Central memory CD8-positive, alpha-beta T cell (primary cell): ENCODE measurements at regions not wholly inside any gene's neighbourhood (a gene's known extent, or its start where the extent isn't known, plus 50 kb on each side); places are given as distances from the start of the nearest gene placed in this dataset.

Experiments
- ATAC-seq: fragments of 150-1000 bp; cut with Tn5 transposase; replicated peaks from 2 replicates; pipeline ENCODE4 v1.10.0; 2022; ENCODE audit warnings: mild to moderate bottlenecking, moderate FRiP score, moderate number of reproducible peaks; ENCODE audit not compliant: poor library complexity, severe bottlenecking; ENCODE audit errors: extremely low read depth
- DNase-seq, 2 donors: peaks; one replicate each; pipeline ENCODE4 v3.0.0; 2021; ENCODE audit warnings: low spot score in 2 of 2
- H3K27ac Mint-ChIP-seq: one replicate; pipeline ENCODE4 v1.8.0; 2022; ENCODE audit warnings: low read depth, mild to moderate bottlenecking, moderate library complexity, mixed read lengths
- H3K27me3 Mint-ChIP-seq: one replicate; pipeline ENCODE4 v1.8.0; 2022; ENCODE audit warnings: mixed read lengths
- H3K36me3 Mint-ChIP-seq: one replicate; pipeline ENCODE4 v1.8.0; 2022; ENCODE audit warnings: mild to moderate bottlenecking, moderate library complexity, mixed read lengths; ENCODE audit not compliant: insufficient read depth
- H3K4me1 Mint-ChIP-seq: one replicate; pipeline ENCODE4 v1.8.0; 2022; ENCODE audit warnings: mixed read lengths
- H3K4me3 Mint-ChIP-seq: one replicate; pipeline ENCODE4 v1.8.0; 2022; ENCODE audit warnings: mild to moderate bottlenecking, moderate library complexity, mixed read lengths
- H3K9me3 Mint-ChIP-seq: one replicate; pipeline ENCODE4 v1.8.0; 2022; ENCODE audit warnings: mixed read lengths

DNA sequence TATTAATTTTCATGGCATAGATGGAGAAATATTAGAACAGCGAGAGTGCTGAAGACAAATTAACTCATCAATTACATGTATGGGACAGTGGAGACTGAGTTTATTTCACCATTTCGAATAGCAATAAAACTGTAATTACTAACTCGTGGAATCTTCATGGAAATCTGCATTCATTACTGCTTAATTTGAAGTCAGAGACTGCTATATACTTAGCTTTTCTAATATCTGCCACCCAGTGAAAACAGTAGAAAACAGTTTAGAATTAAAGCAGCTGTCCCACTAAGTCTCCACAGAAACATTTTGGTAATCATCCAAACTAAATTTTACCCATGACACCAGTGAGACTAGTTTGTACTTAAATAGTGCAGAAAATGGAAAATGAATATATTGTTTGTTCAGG, 56.8 kb downstream of the IZUMO3 start:
- H3K9me3 Mint-ChIP-seq: peaks cover 27% of the 10 kb centered on the region

DNA sequence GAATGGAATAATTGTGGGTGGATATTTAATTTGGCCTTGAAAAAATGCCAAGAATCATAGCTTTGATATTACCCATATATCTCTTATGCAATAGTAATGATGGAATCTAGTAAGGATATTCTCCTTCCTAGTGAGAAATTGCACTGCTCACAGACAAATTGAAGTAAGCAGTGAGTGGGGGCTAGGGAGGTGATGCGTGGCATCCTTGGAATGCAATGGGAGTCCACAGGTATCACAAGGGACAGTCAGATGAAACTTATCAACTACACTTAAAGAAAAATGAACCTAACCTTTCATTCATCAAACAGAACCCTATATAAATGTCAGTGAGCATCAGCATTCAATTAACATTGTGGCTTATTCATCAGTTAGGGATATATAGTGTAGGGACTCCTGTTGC, 57.8 kb downstream of the IZUMO3 start:
- Mint-ChIP-seq H3K4me3 (no peak overlapping the region), H3K36me3 (no peaks in the 10 kb centered on the region), H3K27ac (no peak overlapping the region), H3K27me3 (no peaks in the 10 kb centered on the region), H3K4me1 (no peaks in the 10 kb centered on the region), H3K9me3 (peaks cover 20% of the 10 kb centered on the region)
- ATAC-seq (no peak), DNase-seq (no peak)

More for the DNA sequence above, 56.8 kb downstream of the IZUMO3 start:
- DNase-seq: no peak
- Mint-ChIP-seq H3K27me3 (no peaks in the 10 kb centered on the region), H3K4me3 (no peak overlapping the region), H3K36me3 (no peaks in the 10 kb centered on the region), H3K4me1 (no peaks in the 10 kb centered on the region), H3K27ac (no peak overlapping the region)
- ATAC-seq: no peak

DNA sequence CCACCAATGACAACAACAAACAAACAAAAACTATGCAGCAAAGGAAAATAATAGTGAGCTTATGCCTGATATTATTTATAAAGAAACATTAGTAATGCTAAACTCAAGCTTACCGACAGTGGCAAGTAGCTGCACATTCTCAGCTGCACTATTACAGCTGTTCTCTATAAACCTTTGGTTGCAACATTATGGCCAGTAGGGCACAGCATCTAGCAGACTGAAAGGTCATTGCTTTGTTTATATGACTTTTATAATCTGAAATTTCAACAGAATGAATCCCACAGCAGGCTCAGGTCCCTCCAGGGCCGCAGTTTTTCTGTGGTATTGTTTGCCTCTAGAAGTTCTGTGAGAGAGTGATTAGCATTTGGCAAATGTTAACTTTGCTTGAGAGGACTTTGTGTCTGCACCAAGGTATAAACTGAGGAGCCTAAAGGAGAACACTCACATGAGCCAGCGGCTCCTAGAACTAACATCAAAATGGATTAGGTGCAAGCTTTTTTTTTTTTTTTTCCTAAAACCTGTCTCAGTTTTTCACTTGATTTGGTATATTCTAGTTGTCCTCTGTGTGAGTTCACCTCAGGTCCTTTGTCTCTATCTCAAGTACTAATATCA, 58.3 kb downstream of the IZUMO3 start:
- Mint-ChIP-seq H3K4me1 (no peaks in the 10 kb centered on the region), H3K27me3 (no peaks in the 10 kb centered on the region), H3K27ac (no peak overlapping the region), H3K36me3 (no peaks in the 10 kb centered on the region), H3K9me3 (peaks cover 19% of the 10 kb centered on the region), H3K4me3 (no peak overlapping the region)
- no peak for ATAC-seq
- no peak for DNase-seq

DNA sequence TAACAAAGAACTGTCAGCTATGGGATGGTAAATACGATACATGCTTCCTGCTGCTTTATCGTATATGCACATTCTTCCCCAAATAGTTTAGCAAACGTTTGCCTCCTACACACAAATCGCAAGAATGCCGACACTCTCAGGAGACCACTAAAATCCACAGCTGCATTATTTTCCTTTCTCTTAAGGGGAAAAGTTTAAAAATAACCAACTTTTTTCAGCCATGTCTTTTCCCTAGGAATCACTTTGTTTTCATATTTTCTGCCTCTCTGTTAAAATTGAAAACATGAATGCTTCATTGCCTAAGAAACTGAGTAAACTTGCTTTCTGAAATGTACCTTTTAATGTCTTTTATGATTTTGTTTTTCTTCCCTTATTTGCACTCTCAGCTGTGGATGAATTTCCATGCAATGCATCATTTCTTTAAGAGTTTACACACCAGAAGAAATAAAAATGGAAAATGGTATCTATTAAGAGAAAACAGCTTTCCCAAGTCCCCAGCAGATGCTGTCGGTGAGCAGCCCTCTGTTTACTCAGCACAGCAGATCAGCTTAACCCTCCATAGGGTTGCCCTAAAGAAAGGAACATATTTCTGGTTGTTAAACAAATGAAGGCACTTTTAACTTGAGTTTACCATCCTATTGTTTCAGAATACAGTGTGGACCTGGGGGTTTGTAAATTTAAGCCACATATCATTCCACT, 66.2 kb downstream of the IZUMO3 start:
- H3K9me3 Mint-ChIP-seq: peaks cover 15% of the 10 kb centered on the region
- H3K27me3 Mint-ChIP-seq: no peaks in the 10 kb centered on the region
- H3K36me3 Mint-ChIP-seq: no peaks in the 10 kb centered on the region
- DNase-seq (no peak), ATAC-seq (no peak)
- H3K4me1 Mint-ChIP-seq: no peaks in the 10 kb centered on the region
- no peak overlapping the region for H3K4me3 Mint-ChIP-seq
- no peak overlapping the region for H3K27ac Mint-ChIP-seq

DNA sequence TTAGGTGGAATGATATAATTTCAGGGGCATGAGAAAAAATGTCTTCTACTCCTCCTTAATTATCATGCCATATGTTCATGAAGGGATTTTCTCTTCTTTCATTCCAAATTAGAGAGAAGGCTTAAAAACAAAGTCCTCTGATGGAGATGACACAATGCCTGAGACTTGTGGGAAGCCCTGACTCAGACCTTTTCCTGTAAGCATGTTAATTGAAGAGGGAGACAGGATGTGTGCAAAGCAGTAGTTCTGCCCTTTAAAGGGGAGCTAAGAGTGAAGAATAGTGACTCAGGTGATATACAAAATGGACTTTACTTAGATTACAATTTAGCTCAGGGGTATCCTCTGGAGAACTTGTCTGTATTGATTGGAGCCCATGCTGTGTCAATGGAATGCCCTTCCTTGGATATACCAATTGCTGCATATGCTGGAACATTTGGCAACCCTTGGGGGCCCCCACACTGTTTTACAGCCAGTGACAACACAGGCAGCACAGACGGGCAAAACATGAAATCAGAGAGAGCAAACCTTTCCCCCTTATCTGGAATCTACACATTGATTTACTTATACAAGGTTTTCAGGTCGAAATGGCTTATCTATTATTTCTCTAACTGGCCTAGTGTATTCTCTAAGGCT, 81.3 kb downstream of the IZUMO3 start:
- no peak overlapping the region for H3K4me3 Mint-ChIP-seq
- H3K4me1 Mint-ChIP-seq: no peaks in the 10 kb centered on the region
- peaks cover 6% of the 10 kb centered on the region for H3K9me3 Mint-ChIP-seq
- DNase-seq (no peak), ATAC-seq (no peak)
- H3K27me3 Mint-ChIP-seq: no peaks in the 10 kb centered on the region
- H3K27ac Mint-ChIP-seq: no peak overlapping the region
- H3K36me3 Mint-ChIP-seq: no peaks in the 10 kb centered on the region

DNA sequence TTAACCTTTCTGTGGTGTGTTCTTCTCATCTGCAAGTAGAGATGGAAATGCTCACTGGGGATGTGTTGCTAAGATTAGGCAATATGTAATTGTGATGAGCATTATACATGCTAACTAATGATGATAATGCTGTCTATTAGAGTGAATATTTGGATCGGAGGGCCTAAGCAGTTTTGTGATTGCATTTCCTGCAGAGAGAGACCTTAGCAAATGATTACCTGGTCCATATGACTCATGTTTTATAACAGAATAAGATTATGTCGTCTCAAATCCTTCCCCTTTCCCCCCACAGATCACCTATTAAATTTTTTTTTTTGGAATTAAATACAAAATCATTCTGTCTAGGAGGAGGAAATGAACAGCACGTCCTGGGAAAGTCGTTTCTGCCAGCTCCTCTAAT, 82.7 kb downstream of the IZUMO3 start:
- no peak overlapping the region for H3K4me3 Mint-ChIP-seq
- H3K9me3 Mint-ChIP-seq: peaks cover 6% of the 10 kb centered on the region
- no peak for ATAC-seq
- H3K27me3 Mint-ChIP-seq: no peaks in the 10 kb centered on the region
- H3K36me3 Mint-ChIP-seq: no peaks in the 10 kb centered on the region
- DNase-seq: no peak
- H3K27ac Mint-ChIP-seq: no peak overlapping the region
- no peaks in the 10 kb centered on the region for H3K4me1 Mint-ChIP-seq

DNA sequence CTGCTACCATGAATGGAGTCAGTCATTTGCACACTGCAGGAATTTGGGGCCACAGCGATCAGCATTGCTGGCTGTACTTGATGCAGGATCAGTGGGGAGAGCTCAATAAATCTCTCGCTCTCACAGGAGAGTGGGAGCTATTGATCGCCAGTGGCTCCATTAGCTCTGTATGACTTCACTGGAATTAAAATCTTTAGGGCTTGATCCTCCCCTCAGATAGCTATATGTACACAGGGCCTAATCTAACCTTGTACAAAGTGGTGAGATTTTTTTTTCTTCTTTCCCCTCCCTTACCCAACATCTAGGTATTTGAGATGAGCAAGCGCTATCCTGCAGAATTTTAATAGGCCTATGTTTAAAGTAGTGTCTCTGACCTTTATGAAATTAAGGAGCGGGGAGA, 84.9 kb downstream of the IZUMO3 start:
- Mint-ChIP-seq H3K4me1 (no peaks in the 10 kb centered on the region), H3K9me3 (peaks cover 2% of the 10 kb centered on the region), H3K27ac (no peak overlapping the region), H3K27me3 (no peaks in the 10 kb centered on the region), H3K4me3 (no peak overlapping the region), H3K36me3 (no peaks in the 10 kb centered on the region)
- DNase-seq (no peak), ATAC-seq (no peak)

DNA sequence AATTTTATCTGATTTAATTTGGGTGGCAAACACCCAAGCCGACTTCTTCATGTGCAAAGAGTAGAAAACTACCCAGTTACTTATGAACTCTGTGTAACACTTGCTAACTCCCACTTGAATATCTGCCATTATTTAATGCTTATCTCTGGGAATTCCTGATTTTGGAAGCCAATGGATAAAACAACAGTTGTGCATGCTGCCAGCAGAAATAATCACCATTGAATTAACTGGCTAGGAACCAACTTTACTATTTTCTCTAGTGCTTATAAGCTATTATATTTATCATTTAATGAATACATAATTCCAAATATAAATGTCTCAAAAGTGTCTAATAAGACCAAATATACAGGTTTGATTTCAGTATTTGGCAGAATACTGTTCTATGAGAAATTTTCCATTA, 85.7 kb downstream of the IZUMO3 start:
- Mint-ChIP-seq H3K27ac (no peak overlapping the region), H3K4me3 (no peak overlapping the region), H3K4me1 (no peaks in the 10 kb centered on the region), H3K9me3 (no peaks in the 10 kb centered on the region), H3K36me3 (no peaks in the 10 kb centered on the region), H3K27me3 (no peaks in the 10 kb centered on the region)
- DNase-seq (no peak), ATAC-seq (no peak)

DNA sequence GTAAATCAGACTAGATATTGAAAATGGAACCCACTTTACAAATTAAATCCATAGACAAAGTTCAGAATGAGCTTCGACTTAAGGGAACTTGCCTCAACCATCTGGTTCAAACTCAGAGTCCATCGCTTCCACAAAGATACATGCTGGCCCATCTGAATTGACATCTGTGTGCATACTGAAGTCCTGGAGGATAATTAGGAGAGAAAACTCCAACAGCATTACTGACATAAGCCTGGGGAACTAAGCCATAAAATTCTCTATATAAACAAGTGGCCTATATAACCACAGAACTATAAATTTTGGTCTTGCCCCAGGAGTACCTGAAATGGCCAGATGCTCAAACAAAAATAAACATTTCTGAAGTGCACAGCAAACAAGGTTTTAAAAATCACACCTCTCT, 94.4 kb downstream of the IZUMO3 start:
- no peak for DNase-seq
- no peaks in the 10 kb centered on the region for H3K27me3 Mint-ChIP-seq
- H3K4me1 Mint-ChIP-seq: no peaks in the 10 kb centered on the region
- no peak overlapping the region for H3K4me3 Mint-ChIP-seq
- no peak for ATAC-seq
- no peaks in the 10 kb centered on the region for H3K36me3 Mint-ChIP-seq
- no peak overlapping the region for H3K27ac Mint-ChIP-seq
- peaks cover 7% of the 10 kb centered on the region for H3K9me3 Mint-ChIP-seq

DNA sequence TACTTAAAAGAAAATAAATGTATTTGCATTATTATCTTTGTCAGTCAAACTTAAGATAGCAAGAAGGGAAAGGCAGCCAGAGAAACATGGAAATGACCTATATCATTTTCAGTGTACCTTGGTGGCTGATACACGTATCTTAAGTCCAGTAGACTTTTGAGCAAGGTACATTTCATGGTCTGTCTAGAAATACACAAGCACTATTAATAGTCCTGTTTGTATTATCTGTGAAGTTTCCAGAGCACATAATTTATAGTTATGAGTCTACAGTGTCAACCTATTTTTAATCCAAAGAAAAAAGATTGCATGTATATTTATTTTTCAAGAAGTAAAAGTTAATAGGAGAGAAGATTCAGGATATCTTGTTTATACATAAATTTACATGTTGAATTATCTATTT, 95.7 kb downstream of the IZUMO3 start:
- DNase-seq (no peak), ATAC-seq (no peak)
- Mint-ChIP-seq H3K27ac (no peak overlapping the region), H3K36me3 (no peaks in the 10 kb centered on the region), H3K27me3 (no peaks in the 10 kb centered on the region), H3K4me1 (no peaks in the 10 kb centered on the region), H3K9me3 (peaks cover 16% of the 10 kb centered on the region), H3K4me3 (no peak overlapping the region)

DNA sequence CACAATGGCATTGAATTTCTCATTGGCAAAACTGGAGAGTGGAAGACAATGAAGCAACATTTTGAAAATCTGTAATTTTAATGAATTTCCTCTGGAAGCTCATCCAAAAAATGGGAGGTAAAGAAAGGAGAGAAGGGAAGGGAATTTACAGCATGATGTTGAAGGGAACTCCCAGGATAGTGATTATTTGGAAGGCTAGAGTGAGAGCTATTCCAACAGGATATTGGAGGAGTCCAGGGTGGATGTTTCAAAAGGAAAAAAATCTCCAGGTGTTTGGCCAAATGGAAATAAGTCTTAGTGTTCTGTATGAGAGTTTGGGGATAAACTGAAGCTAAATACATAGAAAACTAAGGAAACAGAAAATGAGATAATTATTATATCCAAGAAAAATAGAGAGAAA, 106.2 kb downstream of the IZUMO3 start:
- Mint-ChIP-seq H3K27me3 (no peaks in the 10 kb centered on the region), H3K27ac (no peak overlapping the region), H3K4me3 (no peak overlapping the region), H3K4me1 (no peaks in the 10 kb centered on the region), H3K36me3 (no peaks in the 10 kb centered on the region), H3K9me3 (peaks cover 19% of the 10 kb centered on the region)
- DNase-seq (no peak), ATAC-seq (no peak)

DNA sequence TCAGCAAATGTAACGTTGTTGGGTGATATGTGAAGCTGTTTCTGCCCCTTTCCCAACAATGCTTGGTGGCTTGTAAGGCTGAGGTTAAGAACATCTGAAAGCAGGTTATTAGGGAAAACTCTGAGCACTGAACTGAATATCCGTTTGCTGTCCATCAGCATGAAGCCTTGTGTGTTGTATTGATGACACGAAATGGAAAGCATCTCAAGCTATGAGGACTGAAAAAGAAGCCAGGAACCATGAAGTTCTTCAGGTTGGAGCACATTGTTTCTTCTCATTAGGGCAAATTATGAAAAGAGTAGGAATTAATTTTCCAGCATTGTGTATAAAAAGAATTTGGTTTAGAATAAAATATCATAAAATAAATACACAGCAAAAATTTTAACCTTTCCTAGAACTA, 106.8 kb downstream of the IZUMO3 start:
- Mint-ChIP-seq H3K4me1 (no peaks in the 10 kb centered on the region), H3K27me3 (no peaks in the 10 kb centered on the region), H3K27ac (no peak overlapping the region), H3K4me3 (no peak overlapping the region), H3K36me3 (no peaks in the 10 kb centered on the region), H3K9me3 (peaks cover 25% of the 10 kb centered on the region)
- ATAC-seq (no peak), DNase-seq (no peak)

DNA sequence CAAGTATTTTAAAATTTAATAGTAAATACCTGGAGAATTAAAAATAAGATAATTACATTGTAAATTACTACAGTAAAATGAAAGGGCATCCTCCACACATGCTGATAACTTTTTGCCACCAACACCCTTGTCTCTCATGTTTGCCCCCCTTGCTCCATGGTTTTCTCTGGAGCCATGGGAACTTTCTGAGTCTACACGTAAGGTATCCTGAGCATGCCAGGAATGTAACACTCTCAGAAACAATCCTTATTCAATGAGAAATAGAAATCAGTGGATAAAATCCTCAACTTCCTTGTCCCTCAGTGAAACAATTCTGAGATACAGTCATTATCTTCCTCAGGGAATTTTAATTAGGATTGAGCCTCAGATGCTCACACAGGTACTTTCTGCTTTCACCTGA, 108.9 kb downstream of the IZUMO3 start:
- H3K36me3 Mint-ChIP-seq: no peaks in the 10 kb centered on the region
- no peaks in the 10 kb centered on the region for H3K4me1 Mint-ChIP-seq
- DNase-seq (no peak), ATAC-seq (no peak)
- no peaks in the 10 kb centered on the region for H3K27me3 Mint-ChIP-seq
- no peak overlapping the region for H3K4me3 Mint-ChIP-seq
- peaks cover 25% of the 10 kb centered on the region for H3K9me3 Mint-ChIP-seq
- no peak overlapping the region for H3K27ac Mint-ChIP-seq
